Fibroblast of mammary gland (primary cell): ENCODE measurements at regions not wholly inside any gene's neighbourhood (a gene's known extent, or its start where the extent isn't known, plus 50 kb on each side); places are given as distances from the start of the nearest gene placed in this dataset.

Experiments
- DNase-seq: peaks from one replicate; pipeline ENCODE4 v3.0.0-alpha.2; 2010; ENCODE audit warnings: low read depth
- H3K4me3 ChIP-seq: 2 replicates; pipeline ENCODE4 v1.5.1; 2011; ENCODE audit warnings: low read depth, mild to moderate bottlenecking, low read length, moderate library complexity; ENCODE audit not compliant: control insufficient read depth
- CTCF ChIP-seq: conservative IDR thresholded peaks from 2 replicates; pipeline ENCODE4 v1.5.1; 2011; ENCODE audit warnings: low read depth, low read length, inconsistent platforms; ENCODE audit not compliant: control insufficient read depth, insufficient read depth

- H3K4me3 ChIP-seq = no peak overlapping the region
- TF ChIP-seq CTCF = no peak
- no peak for DNase-seq
Observed at GRCh38 chr5:40093550-40093949, 586.2 kb upstream of the PTGER4 start.

- no peak for TF ChIP-seq CTCF
- peak; percentile 28 for DNase-seq
- H3K4me3 ChIP-seq = no peak overlapping the region
Observed at GRCh38 chr5:40089269-40089668, 590.4 kb upstream of the PTGER4 start.

GRCh38 chr5:40084614-40085013, 595.1 kb upstream of the PTGER4 start:
- no peak for TF ChIP-seq CTCF
- no peak overlapping the region for H3K4me3 ChIP-seq

GRCh38 chr5:40082313-40082712, 597.4 kb upstream of the PTGER4 start:
- no peak for DNase-seq
- TF ChIP-seq CTCF = no peak

More at GRCh38 chr5:40084614-40085013, 595.1 kb upstream of the PTGER4 start:
- DNase-seq = no peak

GRCh38 chr5:40080191-40080590, 599.5 kb upstream of the PTGER4 start:
- no peak overlapping the region for H3K4me3 ChIP-seq
- no peak for TF ChIP-seq CTCF
- DNase-seq = no peak

More at GRCh38 chr5:40082313-40082712, 597.4 kb upstream of the PTGER4 start:
- H3K4me3 ChIP-seq = no peak overlapping the region

- DNase-seq = no peak
- TF ChIP-seq CTCF = no peak
- no peak overlapping the region for H3K4me3 ChIP-seq
Observed at GRCh38 chr5:40078898-40079575, 600.7 kb upstream of the PTGER4 start.
